Hematopoietic multipotent progenitor cell (in vitro differentiated cells): ENCODE measurements at regions not wholly inside any gene's neighbourhood (a gene's known extent, or its start where the extent isn't known, plus 50 kb on each side); places are given as distances from the start of the nearest gene placed in this dataset. TPM values are rescaled to one million over a fixed set of nuclear protein-coding genes. Genes with fewer than 3 reads are reported as not detected.
"Not testable (repeated sequence)": the region's sequence is repeated elsewhere in the genome, so short reads cannot be mapped to it uniquely, and the experiment has no call there.

Experiments used
- DNase-seq, 3 donors: peaks; one replicate each; pipeline ENCODE4 v3.0.0-alpha.2; 2011 to 2015; ENCODE audit warnings: low read depth in 2 of 3, low spot score in 2 of 3
- small RNA-seq: library from RNA; depleted of rRNA; stranded (forward); fragments of <200 nt; gene quantifications from one replicate; pipeline ENCODE3, GENCODE V24; 2012

GRCh38 chr1:111063595-111063994 lies 76.3 kb downstream of the DRAM2 start:
- DNase-seq: no peak

- DNase-seq: no peak
Measured at GRCh38 chr1:111062624-111063023, 77.3 kb downstream of the DRAM2 start.

- DNase-seq: no peak
Measured at GRCh38 chr1:111062081-111062480, 77.8 kb downstream of the DRAM2 start.

GRCh38 chr1:111054656-111055055 lies 85.2 kb downstream of the DRAM2 start:
- DNase-seq: no peak

GRCh38 chr1:111052246-111052645 lies 87.6 kb downstream of the DRAM2 start:
- DNase-seq: no peak

- not testable (repeated sequence) for DNase-seq
Measured at GRCh38 chr1:111048253-111048652, 84.5 kb upstream of the LRIF1 start.

- no peak for DNase-seq
Measured at GRCh38 chr1:111045033-111045722, 81.5 kb upstream of the LRIF1 start.

- peak in 2 of 3 donors; percentile 9 to 58 for DNase-seq
Measured at GRCh38 chr1:111032295-111032897, 68.7 kb upstream of the LRIF1 start.

GRCh38 chr1:111030590-111030989 lies 66.9 kb upstream of the LRIF1 start:
- peak in 2 of 3 donors; percentile 21 to 75 for DNase-seq

GRCh38 chr1:111025109-111025508 lies 61.4 kb upstream of the LRIF1 start:
- DNase-seq: no peak

GRCh38 chr1:111015222-111015621 lies 51.5 kb upstream of the LRIF1 start:
- no peak for DNase-seq

Small RNAs in the stretch of these regions (small RNA-seq; reads per million reads assigned to genes)
- gene RNA5SP54: not detected
